ENCODE measurements at regions not wholly inside any gene's neighbourhood (a gene's known extent, or its start where the extent isn't known, plus 50 kb on each side); places are given as distances from the start of the nearest gene placed in this dataset.
"Not testable (repeated sequence)": the region's sequence is repeated elsewhere in the genome, so short reads cannot be mapped to it uniquely, and the experiment has no call there.

DNA sequence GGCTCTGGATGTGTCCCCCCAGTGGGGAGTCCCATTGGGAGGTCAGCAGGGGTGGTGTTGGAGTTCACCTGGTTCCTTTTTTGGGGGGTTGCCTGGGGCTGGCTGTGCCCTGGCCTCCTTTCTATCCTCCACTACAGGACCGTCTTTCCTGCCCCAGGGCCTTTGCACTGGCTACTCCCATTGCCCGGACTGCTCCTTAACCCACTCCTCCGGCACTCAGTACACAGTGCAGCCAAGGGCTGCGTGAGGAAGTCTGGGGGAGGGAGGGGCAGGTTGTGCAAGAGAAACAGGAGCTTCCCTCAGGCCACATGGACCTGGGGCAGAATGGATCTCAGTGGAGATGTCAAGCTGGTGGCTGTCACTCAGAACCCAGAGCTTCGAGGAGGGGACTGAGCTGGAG lies 429.3 kb upstream of the SULF2 start:
- H3K36me3 ChIP-seq (ENCODE audit: control insufficient read depth, insufficient read depth, low read length): no peaks in the 10 kb centered on the region
- no peak overlapping the region for H3K4me3 ChIP-seq (ENCODE audit: extremely low read depth, insufficient read depth, low read length, poor library complexity, severe bottlenecking)
- H3K9me3 ChIP-seq (ENCODE audit: control insufficient read depth, low read length): no peaks in the 10 kb centered on the region
- 50% methylated on average over 2 of the region's 5 CpGs; no CpG with 5 or more reads in 1 of the 2 experiments for WGBS, 2 experiments (ENCODE audit: insufficient coverage in 2 of 2)
- no peaks in the 10 kb centered on the region for H3K4me1 ChIP-seq (ENCODE audit: control insufficient read depth, insufficient read depth, low read length, poor library complexity, severe bottlenecking)
- no peak overlapping the region for H3K27ac ChIP-seq (ENCODE audit: low read depth, low read length, severe bottlenecking)

GRCh38 chr20:48213635-48214034 lies 428.4 kb upstream of the SULF2 start:
- not testable (repeated sequence) for H3K4me1 ChIP-seq (ENCODE audit: control insufficient read depth, insufficient read depth, low read length, poor library complexity, severe bottlenecking); H3K9me3 ChIP-seq (ENCODE audit: control insufficient read depth, low read length); H3K27ac ChIP-seq (ENCODE audit: low read depth, low read length, severe bottlenecking); H3K4me3 ChIP-seq (ENCODE audit: extremely low read depth, insufficient read depth, low read length, poor library complexity, severe bottlenecking); H3K36me3 ChIP-seq (ENCODE audit: control insufficient read depth, insufficient read depth, low read length)
- WGBS, 2 experiments (ENCODE audit: insufficient coverage in 2 of 2): 100% methylated on average over 1 to 3 of the region's 12 CpGs

- Histone ChIP-seq H3K4me1 (ENCODE audit: control insufficient read depth, insufficient read depth, low read length, poor library complexity, severe bottlenecking) (no peaks in the 10 kb centered on the region), H3K27ac (ENCODE audit: low read depth, low read length, severe bottlenecking) (no peak overlapping the region), H3K4me3 (ENCODE audit: extremely low read depth, insufficient read depth, low read length, poor library complexity, severe bottlenecking) (no peak overlapping the region), H3K9me3 (ENCODE audit: control insufficient read depth, low read length) (no peaks in the 10 kb centered on the region), H3K36me3 (ENCODE audit: control insufficient read depth, insufficient read depth, low read length) (no peaks in the 10 kb centered on the region)
- 81 to 88% methylated on average over 3 of the region's 3 CpGs for WGBS, 2 experiments (ENCODE audit: insufficient coverage in 2 of 2)
These were observed 427.7 kb upstream of the SULF2 start for GRCh38 chr20:48212806-48213509.

DNA sequence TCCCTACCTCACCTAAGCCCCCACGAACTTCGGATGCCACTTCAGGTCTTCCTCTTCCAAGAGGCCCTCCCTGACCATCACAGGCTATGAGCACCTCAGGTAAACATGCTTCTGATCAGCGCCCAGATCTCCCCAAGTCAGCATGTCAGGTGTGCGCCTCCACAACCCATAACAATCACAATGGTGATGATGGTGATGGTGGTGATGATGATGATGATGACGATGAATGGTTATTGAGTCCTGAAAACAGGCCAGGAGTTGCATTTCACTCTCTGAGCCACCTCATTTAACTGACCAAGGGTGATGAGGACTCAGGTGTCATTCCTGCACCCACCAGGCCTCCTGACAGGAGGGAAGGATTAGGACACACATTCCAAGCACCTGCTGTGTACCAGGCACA lies 426.6 kb upstream of the SULF2 start:
- H3K36me3 ChIP-seq (ENCODE audit: control insufficient read depth, insufficient read depth, low read length): no peaks in the 10 kb centered on the region
- H3K27ac ChIP-seq (ENCODE audit: low read depth, low read length, severe bottlenecking): no peak overlapping the region
- WGBS, 2 experiments (ENCODE audit: insufficient coverage in 2 of 2): 88 to 93% methylated on average over 2 to 3 of the region's 5 CpGs
- no peaks in the 10 kb centered on the region for H3K4me1 ChIP-seq (ENCODE audit: control insufficient read depth, insufficient read depth, low read length, poor library complexity, severe bottlenecking)
- H3K9me3 ChIP-seq (ENCODE audit: control insufficient read depth, low read length): no peaks in the 10 kb centered on the region
- no peak overlapping the region for H3K4me3 ChIP-seq (ENCODE audit: extremely low read depth, insufficient read depth, low read length, poor library complexity, severe bottlenecking)

- 90 to 100% methylated on average over 2 to 3 of the region's 3 CpGs for WGBS, 2 experiments (ENCODE audit: insufficient coverage in 2 of 2)
- Histone ChIP-seq H3K9me3 (ENCODE audit: control insufficient read depth, low read length) (no peaks in the 10 kb centered on the region), H3K36me3 (ENCODE audit: control insufficient read depth, insufficient read depth, low read length) (no peaks in the 10 kb centered on the region), H3K27ac (ENCODE audit: low read depth, low read length, severe bottlenecking) (no peak overlapping the region), H3K4me3 (ENCODE audit: extremely low read depth, insufficient read depth, low read length, poor library complexity, severe bottlenecking) (no peak overlapping the region), H3K4me1 (ENCODE audit: control insufficient read depth, insufficient read depth, low read length, poor library complexity, severe bottlenecking) (no peaks in the 10 kb centered on the region)
These were observed 426.0 kb upstream of the SULF2 start for GRCh38 chr20:48211238-48211637.

GRCh38 chr20:48210111-48211027 lies 425.1 kb upstream of the SULF2 start:
- H3K36me3 ChIP-seq (ENCODE audit: control insufficient read depth, insufficient read depth, low read length): no peaks in the 10 kb centered on the region
- H3K4me3 ChIP-seq (ENCODE audit: extremely low read depth, insufficient read depth, low read length, poor library complexity, severe bottlenecking): no peak overlapping the region
- WGBS, 2 experiments (ENCODE audit: insufficient coverage in 2 of 2): 85 to 91% methylated on average over 21 to 27 of the region's 27 CpGs

GRCh38 chr20:48209102-48209501 lies 423.8 kb upstream of the SULF2 start:
- no peak overlapping the region for H3K27ac ChIP-seq (ENCODE audit: low read depth, low read length, severe bottlenecking)
- H3K36me3 ChIP-seq (ENCODE audit: control insufficient read depth, insufficient read depth, low read length): no peaks in the 10 kb centered on the region
- no peak overlapping the region for H3K4me3 ChIP-seq (ENCODE audit: extremely low read depth, insufficient read depth, low read length, poor library complexity, severe bottlenecking)
- H3K9me3 ChIP-seq (ENCODE audit: control insufficient read depth, low read length): no peaks in the 10 kb centered on the region
- 65 to 67% methylated on average over 4 to 5 of the region's 5 CpGs for WGBS, 2 experiments (ENCODE audit: insufficient coverage in 2 of 2)
- H3K4me1 ChIP-seq (ENCODE audit: control insufficient read depth, insufficient read depth, low read length, poor library complexity, severe bottlenecking): peaks cover 9% of the 10 kb centered on the region

More at GRCh38 chr20:48210111-48211027, 425.1 kb upstream of the SULF2 start:
- H3K4me1 ChIP-seq (ENCODE audit: control insufficient read depth, insufficient read depth, low read length, poor library complexity, severe bottlenecking): peaks cover 7% of the 10 kb centered on the region
- H3K9me3 ChIP-seq (ENCODE audit: control insufficient read depth, low read length): no peaks in the 10 kb centered on the region
- H3K27ac ChIP-seq (ENCODE audit: low read depth, low read length, severe bottlenecking): no peak overlapping the region

DNA sequence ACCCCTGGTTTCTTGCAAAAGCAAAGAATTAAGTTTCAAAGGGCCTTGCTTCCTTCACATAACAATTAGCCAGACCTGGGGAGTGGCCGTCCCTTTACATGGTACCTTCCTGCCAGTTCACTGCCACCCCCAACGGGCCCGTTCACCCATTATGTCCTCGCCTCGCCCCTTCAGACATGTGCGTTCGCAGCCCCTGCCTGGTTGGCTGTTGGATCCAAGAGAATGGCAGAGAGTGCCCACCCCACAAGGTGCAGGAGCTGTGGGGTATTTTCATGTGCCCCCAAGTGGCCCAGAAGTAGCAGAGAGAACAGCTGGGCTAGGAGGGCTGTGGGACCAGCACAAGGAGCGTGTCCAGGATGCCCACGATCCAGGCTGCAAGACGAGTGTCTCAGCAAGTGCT lies 422.9 kb upstream of the SULF2 start:
- no peak overlapping the region for H3K27ac ChIP-seq (ENCODE audit: low read depth, low read length, severe bottlenecking)
- no peak overlapping the region for H3K4me3 ChIP-seq (ENCODE audit: extremely low read depth, insufficient read depth, low read length, poor library complexity, severe bottlenecking)
- 92 to 93% methylated on average over 8 to 10 of the region's 10 CpGs for WGBS, 2 experiments (ENCODE audit: insufficient coverage in 2 of 2)
- H3K4me1 ChIP-seq (ENCODE audit: control insufficient read depth, insufficient read depth, low read length, poor library complexity, severe bottlenecking): peaks cover 9% of the 10 kb centered on the region
- H3K9me3 ChIP-seq (ENCODE audit: control insufficient read depth, low read length): no peaks in the 10 kb centered on the region
- H3K36me3 ChIP-seq (ENCODE audit: control insufficient read depth, insufficient read depth, low read length): no peaks in the 10 kb centered on the region

GRCh38 chr20:48207505-48207904 lies 422.2 kb upstream of the SULF2 start:
- Histone ChIP-seq H3K27ac (ENCODE audit: low read depth, low read length, severe bottlenecking) (no peak overlapping the region), H3K4me1 (ENCODE audit: control insufficient read depth, insufficient read depth, low read length, poor library complexity, severe bottlenecking) (peaks cover 9% of the 10 kb centered on the region), H3K9me3 (ENCODE audit: control insufficient read depth, low read length) (no peaks in the 10 kb centered on the region), H3K4me3 (ENCODE audit: extremely low read depth, insufficient read depth, low read length, poor library complexity, severe bottlenecking) (no peak overlapping the region), H3K36me3 (ENCODE audit: control insufficient read depth, insufficient read depth, low read length) (no peaks in the 10 kb centered on the region)
- WGBS, 2 experiments (ENCODE audit: insufficient coverage in 2 of 2): 96 to 100% methylated on average over 4 of the region's 4 CpGs

DNA sequence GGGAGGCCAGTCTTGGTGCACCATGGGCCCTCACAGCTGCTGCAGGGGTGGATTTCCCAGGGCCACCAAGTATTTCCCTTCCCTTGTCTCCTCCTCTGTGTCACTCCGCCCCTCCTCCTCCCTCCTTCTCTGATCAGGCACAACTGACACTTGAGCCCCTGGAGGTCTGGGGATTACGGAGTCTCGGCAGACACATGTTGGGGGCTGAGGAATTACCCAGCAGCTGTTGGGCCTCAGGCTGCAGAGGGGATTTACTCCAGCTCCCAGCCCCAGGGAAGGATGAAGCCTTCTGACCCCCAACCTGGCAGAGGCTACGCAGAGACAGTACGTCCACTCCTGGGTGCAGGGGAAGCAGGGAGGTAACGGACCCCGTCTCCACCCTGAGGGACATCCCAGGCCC lies 420.5 kb upstream of the SULF2 start:
- no peak overlapping the region for H3K4me3 ChIP-seq (ENCODE audit: extremely low read depth, insufficient read depth, low read length, poor library complexity, severe bottlenecking)
- H3K4me1 ChIP-seq (ENCODE audit: control insufficient read depth, insufficient read depth, low read length, poor library complexity, severe bottlenecking): peaks cover 9% of the 10 kb centered on the region
- no peak overlapping the region for H3K27ac ChIP-seq (ENCODE audit: low read depth, low read length, severe bottlenecking)
- WGBS, 2 experiments (ENCODE audit: insufficient coverage in 2 of 2): 78 to 85% methylated on average over 4 to 6 of the region's 7 CpGs
- no peaks in the 10 kb centered on the region for H3K36me3 ChIP-seq (ENCODE audit: control insufficient read depth, insufficient read depth, low read length)
- H3K9me3 ChIP-seq (ENCODE audit: control insufficient read depth, low read length): no peaks in the 10 kb centered on the region
